ENCODE measurements at regions not wholly inside any gene's neighbourhood (a gene's known extent, or its start where the extent isn't known, plus 50 kb on each side); places are given as distances from the start of the nearest gene placed in this dataset.

- no peak for TF ChIP-seq CTCF (IDR thresholded peaks at IDR 0.05; ENCODE audit: low read depth, low read length, missing control alignments)
- DNase-seq (ENCODE audit: extremely low read depth, low read depth): no peak
- H3K4me3 ChIP-seq (replicated peaks; ENCODE audit: low read depth, low read length): no peak overlapping the region
Observed at GRCh38 chr15:93519599-93519998, 430.6 kb upstream of the RGMA start.

GRCh38 chr15:93517176-93517575, 428.2 kb upstream of the RGMA start:
- no peak overlapping the region for H3K4me3 ChIP-seq (replicated peaks; ENCODE audit: low read depth, low read length)
- TF ChIP-seq CTCF (IDR thresholded peaks at IDR 0.05; ENCODE audit: low read depth, low read length, missing control alignments): no peak
- DNase-seq (ENCODE audit: extremely low read depth, low read depth): no peak

GRCh38 chr15:93515256-93516051, 426.4 kb upstream of the RGMA start:
- no peak for DNase-seq (ENCODE audit: extremely low read depth, low read depth)
- TF ChIP-seq CTCF (IDR thresholded peaks at IDR 0.05; ENCODE audit: low read depth, low read length, missing control alignments): no peak
- no peak overlapping the region for H3K4me3 ChIP-seq (replicated peaks; ENCODE audit: low read depth, low read length)

GRCh38 chr15:93506646-93507045, 417.6 kb upstream of the RGMA start:
- DNase-seq (ENCODE audit: extremely low read depth, low read depth): no peak
- no peak for TF ChIP-seq CTCF (IDR thresholded peaks at IDR 0.05; ENCODE audit: low read depth, low read length, missing control alignments)
- H3K4me3 ChIP-seq (replicated peaks; ENCODE audit: low read depth, low read length): no peak overlapping the region

GRCh38 chr15:93505506-93505905, 416.5 kb upstream of the RGMA start:
- TF ChIP-seq CTCF (IDR thresholded peaks at IDR 0.05; ENCODE audit: low read depth, low read length, missing control alignments): no peak
- no peak overlapping the region for H3K4me3 ChIP-seq (replicated peaks; ENCODE audit: low read depth, low read length)
- no peak for DNase-seq (ENCODE audit: extremely low read depth, low read depth)

- H3K4me3 ChIP-seq (replicated peaks; ENCODE audit: low read depth, low read length): no peak overlapping the region
- DNase-seq (ENCODE audit: extremely low read depth, low read depth): no peak
- TF ChIP-seq CTCF (IDR thresholded peaks at IDR 0.05; ENCODE audit: low read depth, low read length, missing control alignments): no peak
Observed at GRCh38 chr15:93501946-93502345, 412.9 kb upstream of the RGMA start.

- H3K4me3 ChIP-seq (replicated peaks; ENCODE audit: low read depth, low read length): no peak overlapping the region
- TF ChIP-seq CTCF (IDR thresholded peaks at IDR 0.05; ENCODE audit: low read depth, low read length, missing control alignments): no peak
- no peak for DNase-seq (ENCODE audit: extremely low read depth, low read depth)
Observed at GRCh38 chr15:93500155-93500554, 411.1 kb upstream of the RGMA start.
